GM21737 (cell line): ENCODE measurements at regions not wholly inside any gene's neighbourhood (a gene's known extent, or its start where the extent isn't known, plus 50 kb on each side); places are given as distances from the start of the nearest gene placed in this dataset.

Experiments used
- ATAC-seq: cut with Tn5 transposase; IDR thresholded peaks from one replicate; pipeline ENCODE4 v1.9.1; 2021; ENCODE audit warnings: mild to moderate bottlenecking, moderate library complexity; ENCODE audit not compliant: unreplicated experiment

GRCh38 chr2:181146171-181146570 is 165.8 kb downstream of the UBE2E3 start:
- no peak for ATAC-seq

DNA sequence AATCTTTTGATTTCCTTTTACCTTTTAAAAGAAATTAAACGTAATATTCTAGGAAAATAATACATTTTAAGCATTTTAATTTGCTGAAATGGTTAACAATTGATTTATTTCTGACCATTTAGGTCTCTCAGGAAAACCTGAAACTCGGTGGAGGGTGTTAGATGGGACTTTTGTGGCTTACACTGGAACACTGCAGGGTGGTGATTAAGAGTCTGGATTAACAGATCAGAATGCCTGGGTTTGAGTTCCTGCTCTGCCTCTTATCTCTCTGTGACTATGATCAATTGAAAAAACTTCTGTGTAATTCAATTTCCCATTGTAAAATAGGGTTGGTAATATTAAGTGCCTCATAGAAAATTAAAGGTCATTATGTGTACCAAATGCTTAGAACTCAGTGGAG is 168.7 kb downstream of the UBE2E3 start:
- no peak for ATAC-seq

DNA sequence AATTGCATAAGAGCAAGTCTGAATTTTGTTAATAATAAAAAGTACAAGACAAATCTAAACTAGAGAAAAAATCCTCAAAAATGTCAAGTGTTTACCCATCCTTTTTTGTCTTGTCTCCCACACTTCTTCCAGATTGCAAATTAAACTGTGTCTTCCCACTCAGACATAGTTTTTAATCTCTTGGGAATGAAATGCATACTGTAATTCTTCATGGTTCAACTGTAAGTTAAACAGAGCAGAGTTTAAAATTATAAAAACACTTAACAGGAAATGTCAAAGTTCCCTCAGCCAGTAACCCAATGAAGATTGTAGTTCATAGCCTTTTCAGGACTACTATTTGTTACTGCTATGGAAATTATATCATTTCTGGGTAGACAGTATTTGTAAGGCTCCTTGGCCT is 171.8 kb downstream of the UBE2E3 start:
- no peak for ATAC-seq

GRCh38 chr2:181152701-181153100 is 172.3 kb downstream of the UBE2E3 start:
- ATAC-seq: no peak

GRCh38 chr2:181153886-181154285 is 173.5 kb downstream of the UBE2E3 start:
- ATAC-seq: no peak

DNA sequence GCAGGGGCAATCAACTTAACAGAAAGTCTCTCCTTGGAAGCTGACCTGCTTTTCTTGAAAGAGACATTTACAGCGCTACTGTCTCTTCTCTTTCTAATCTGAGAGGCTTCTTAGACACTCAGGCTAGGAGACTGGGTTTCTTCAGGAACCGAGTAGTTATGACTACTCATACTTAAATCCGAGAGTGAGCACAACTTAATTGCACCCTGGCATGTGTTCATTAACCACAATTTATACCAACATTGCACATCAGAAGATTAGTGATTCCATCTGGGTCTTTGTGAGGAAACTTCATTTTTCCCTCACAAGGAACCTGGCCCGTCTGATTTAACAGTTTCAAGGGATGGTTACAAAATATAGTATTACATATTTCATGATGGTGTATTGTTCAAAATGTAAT is 176.9 kb downstream of the UBE2E3 start:
- no peak for ATAC-seq

- ATAC-seq: no peak
Observed at GRCh38 chr2:181158427-181158826, 178.0 kb downstream of the UBE2E3 start.

- no peak for ATAC-seq
Observed at GRCh38 chr2:181161615-181162014, 181.2 kb downstream of the UBE2E3 start.

GRCh38 chr2:181163139-181163538 is 182.7 kb downstream of the UBE2E3 start:
- ATAC-seq: no peak

DNA sequence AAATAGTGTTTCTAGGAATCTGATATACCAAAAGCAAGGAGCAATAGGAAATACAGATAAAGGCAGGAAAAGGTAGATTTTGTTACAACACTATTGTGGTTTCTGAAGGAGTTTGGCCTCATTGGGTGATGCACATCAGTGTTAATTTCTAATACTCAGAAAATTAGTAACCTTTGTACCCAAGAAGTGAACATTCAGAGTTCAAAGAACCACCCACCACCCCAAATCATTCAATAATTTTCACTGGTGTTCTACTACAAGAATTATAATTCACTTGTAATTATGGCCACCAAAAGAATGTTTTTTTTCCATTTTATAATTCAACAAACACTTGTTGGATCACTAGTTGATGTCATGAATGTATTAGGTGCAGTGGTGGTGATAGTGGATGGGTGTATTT is 183.3 kb downstream of the UBE2E3 start:
- ATAC-seq: no peak

- peak; percentile 74 for ATAC-seq
Observed at GRCh38 chr2:181164699-181165098, 184.3 kb downstream of the UBE2E3 start.

- no peak for ATAC-seq
Observed at GRCh38 chr2:181165199-181165868, 184.9 kb downstream of the UBE2E3 start.

DNA sequence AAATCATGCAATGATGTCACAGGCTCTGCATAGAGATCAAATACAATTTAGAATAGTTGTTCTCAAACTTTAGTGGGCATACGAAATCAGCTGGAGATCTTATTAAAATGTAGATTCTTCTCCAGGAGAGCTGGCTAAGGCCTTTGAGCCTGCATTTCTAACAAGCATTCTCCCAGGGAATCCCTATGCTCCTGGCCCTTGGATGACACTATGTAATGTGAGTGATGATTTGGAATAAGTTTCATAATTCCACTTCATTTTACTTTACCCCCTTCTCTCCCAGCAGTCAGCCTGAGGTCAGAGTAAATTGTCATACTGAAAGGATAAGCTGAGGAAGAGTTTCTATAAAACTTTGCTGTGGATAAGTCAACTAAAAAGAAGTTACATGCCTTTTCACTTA is 189.1 kb downstream of the UBE2E3 start:
- no peak for ATAC-seq

DNA sequence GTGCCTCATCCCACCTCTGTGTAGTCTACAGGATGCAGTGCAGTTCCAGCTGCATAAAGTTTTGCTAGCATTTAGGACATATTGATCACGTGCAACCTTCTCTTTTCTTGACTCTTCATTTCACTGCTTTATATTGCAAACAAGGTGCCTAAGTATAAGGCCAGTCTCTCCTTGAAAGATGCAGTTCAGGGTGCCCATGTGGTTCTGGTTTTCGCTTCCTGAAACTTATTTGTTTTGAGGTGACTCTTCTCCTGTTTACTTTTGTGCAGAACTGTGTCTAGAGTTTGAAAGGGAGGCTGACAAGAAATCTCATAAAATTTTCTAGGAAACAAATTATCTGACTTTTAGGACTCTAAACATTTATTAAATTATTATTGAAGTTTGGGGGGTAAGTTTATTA is 189.9 kb downstream of the UBE2E3 start:
- ATAC-seq: no peak

- ATAC-seq: no peak
Observed at GRCh38 chr2:181172676-181173075, 192.3 kb downstream of the UBE2E3 start.

- ATAC-seq: no peak
Observed at GRCh38 chr2:181174611-181175580, 194.5 kb downstream of the UBE2E3 start.

- ATAC-seq: no peak
Observed at GRCh38 chr2:181176540-181176939, 196.1 kb downstream of the UBE2E3 start.

- no peak for ATAC-seq
Observed at GRCh38 chr2:181177376-181177775, 197.0 kb downstream of the UBE2E3 start.

DNA sequence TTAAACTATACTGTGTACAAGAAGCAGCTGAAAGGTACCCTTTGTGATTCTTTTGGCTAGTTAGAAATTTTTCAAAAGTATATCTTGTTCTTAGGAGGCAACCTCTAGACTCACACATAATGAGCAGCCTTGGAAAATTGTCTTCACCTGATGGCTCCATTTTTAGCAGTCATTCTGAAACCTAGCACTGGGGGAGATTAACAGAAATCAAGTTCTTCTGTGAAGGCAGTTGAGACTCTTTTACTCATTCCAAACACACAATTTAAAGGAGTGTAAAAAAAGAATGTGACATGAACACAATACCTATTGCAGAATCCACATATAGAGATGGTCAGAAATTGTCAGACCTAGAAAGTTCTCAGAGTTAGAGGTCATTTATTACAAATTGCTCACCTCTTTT is 197.7 kb downstream of the UBE2E3 start:
- ATAC-seq: no peak

- ATAC-seq: no peak
Observed at GRCh38 chr2:181178823-181179412, 198.5 kb downstream of the UBE2E3 start.

GRCh38 chr2:181183878-181184542 is 203.6 kb downstream of the UBE2E3 start:
- peak; percentile 95 for ATAC-seq
